GM20431 (cell line): ENCODE measurements at regions not wholly inside any gene's neighbourhood (a gene's known extent, or its start where the extent isn't known, plus 50 kb on each side); places are given as distances from the start of the nearest gene placed in this dataset.

ENCODE experiments used
- in situ Hi-C: fragments of 300-500 bp; cut with MseI, MboI; formaldehyde crosslinking; loops from one replicate; pipeline ENCODE4 v1.15.0; 2020; ENCODE audit warnings: low sequenced_read_pairs; ENCODE audit not compliant: unreplicated experiment

GRCh38 chr13:33590936-33591335, 227.0 kb upstream of the RFC3 start:
- in situ Hi-C loops: no loop called here

GRCh38 chr13:33606692-33607091, 211.3 kb upstream of the RFC3 start:
- in situ Hi-C loops: no loop called here

- in situ Hi-C loops: no loop called here
Observed at GRCh38 chr13:33610438-33611120, 207.4 kb upstream of the RFC3 start.

- in situ Hi-C loops: no loop called here
Observed at GRCh38 chr13:33611121-33611805, 206.7 kb upstream of the RFC3 start.

GRCh38 chr13:33612641-33613638, 205.0 kb upstream of the RFC3 start:
- in situ Hi-C loops: no loop called here

- in situ Hi-C loops: no loop called here
Observed at GRCh38 chr13:33615436-33615835, 202.5 kb upstream of the RFC3 start.

- in situ Hi-C loops: no loop called here
Observed at GRCh38 chr13:33616130-33616529, 201.8 kb upstream of the RFC3 start.

GRCh38 chr13:33617055-33617454, 200.9 kb upstream of the RFC3 start:
- in situ Hi-C loops: no loop called here

- in situ Hi-C loops: no loop called here
Observed at GRCh38 chr13:33624253-33624652, 193.7 kb upstream of the RFC3 start.

- in situ Hi-C loops: no loop called here
Observed at GRCh38 chr13:33624740-33625139, 193.2 kb upstream of the RFC3 start.

GRCh38 chr13:33626407-33626806, 191.5 kb upstream of the RFC3 start:
- in situ Hi-C loops: no loop called here

GRCh38 chr13:33628662-33629061, 189.3 kb upstream of the RFC3 start:
- in situ Hi-C loops: no loop called here

GRCh38 chr13:33629605-33630360, 188.2 kb upstream of the RFC3 start:
- in situ Hi-C loops: no loop called here

GRCh38 chr13:33633701-33634545, 184.0 kb upstream of the RFC3 start:
- in situ Hi-C loops: no loop called here

GRCh38 chr13:33634546-33634982, 183.4 kb upstream of the RFC3 start:
- in situ Hi-C loops: no loop called here

GRCh38 chr13:33636243-33636642, 181.7 kb upstream of the RFC3 start:
- in situ Hi-C loops: no loop called here

GRCh38 chr13:33636955-33637670, 180.8 kb upstream of the RFC3 start:
- in situ Hi-C loops: no loop called here

GRCh38 chr13:33637978-33638743, 179.8 kb upstream of the RFC3 start:
- in situ Hi-C loops: no loop called here
